Daoy (cell line): ENCODE measurements at regions not wholly inside any gene's neighbourhood (a gene's known extent, or its start where the extent isn't known, plus 50 kb on each side); places are given as distances from the start of the nearest gene placed in this dataset.
A peak's percentile ranks its signal among the peaks of the same experiment; 100 is the strongest.

Source experiments
- DNase-seq: peaks from one replicate; pipeline ENCODE4 v3.0.0-alpha.2; 2015; ENCODE audit warnings: low read depth

GRCh38 chr5:98663521-98663920 lies 109.9 kb upstream of the RGMB start:
- no peak for DNase-seq

DNA sequence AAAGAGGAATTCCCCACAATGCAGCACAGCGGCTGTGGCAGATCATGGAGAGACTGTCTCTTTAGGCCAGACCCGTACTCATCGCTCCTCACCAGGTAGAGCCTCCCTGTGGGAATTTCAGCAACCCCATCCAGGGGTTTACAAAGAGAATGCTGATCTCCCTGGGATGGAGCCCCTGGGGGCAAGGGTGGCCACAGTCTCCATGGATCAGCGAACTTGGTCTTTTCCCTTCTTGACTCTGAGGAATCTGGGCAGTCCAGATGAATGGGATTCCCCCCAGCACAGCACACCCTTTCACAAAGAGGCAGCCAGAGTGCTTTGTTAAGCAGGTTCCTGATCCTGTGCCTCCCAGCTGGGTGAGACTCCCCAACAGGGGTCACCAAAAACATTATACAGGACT lies 108.7 kb upstream of the RGMB start:
- no peak for DNase-seq

DNA sequence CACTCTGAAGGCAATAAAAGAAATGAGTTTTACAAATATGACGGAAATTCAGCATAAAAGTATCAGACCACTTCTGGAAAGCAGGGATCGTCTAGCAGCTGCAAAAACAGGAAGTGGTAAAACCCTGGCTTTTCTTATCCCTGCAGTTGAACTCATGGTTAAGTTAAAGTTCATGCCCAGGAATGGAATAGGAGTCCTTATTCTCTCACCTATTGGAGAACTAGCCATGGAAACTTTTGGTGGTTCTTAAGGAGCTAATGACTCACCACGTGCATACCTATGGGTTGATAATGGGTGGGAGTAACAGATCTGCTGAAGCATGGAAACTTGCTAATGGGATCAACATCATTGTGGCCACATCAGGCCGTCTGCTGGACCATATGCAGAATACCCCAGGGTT lies 93.5 kb upstream of the RGMB start:
- DNase-seq, result peak; percentile 6

- DNase-seq, result no peak
Measured at GRCh38 chr5:98690002-98690401, 83.5 kb upstream of the RGMB start.

DNA sequence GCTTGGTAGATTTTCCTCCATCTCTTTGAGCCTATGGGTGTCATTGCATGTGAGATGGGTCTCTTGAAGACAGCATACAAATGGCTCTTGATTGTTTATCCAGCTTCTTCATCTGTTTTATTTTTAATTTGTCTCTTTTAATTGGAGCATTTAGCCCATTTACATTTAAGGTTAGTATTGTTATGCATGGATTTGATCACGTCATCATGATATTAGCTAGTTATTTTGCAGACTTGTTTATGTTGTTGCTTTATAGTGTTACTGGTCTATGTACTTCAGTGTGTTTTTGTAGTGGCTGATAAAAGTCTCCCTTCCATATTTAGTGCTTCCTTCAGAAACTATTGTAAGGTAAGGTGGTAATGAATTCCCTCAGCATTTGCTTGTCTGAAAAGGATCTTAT lies 78.6 kb upstream of the RGMB start:
- DNase-seq, result no peak

DNA sequence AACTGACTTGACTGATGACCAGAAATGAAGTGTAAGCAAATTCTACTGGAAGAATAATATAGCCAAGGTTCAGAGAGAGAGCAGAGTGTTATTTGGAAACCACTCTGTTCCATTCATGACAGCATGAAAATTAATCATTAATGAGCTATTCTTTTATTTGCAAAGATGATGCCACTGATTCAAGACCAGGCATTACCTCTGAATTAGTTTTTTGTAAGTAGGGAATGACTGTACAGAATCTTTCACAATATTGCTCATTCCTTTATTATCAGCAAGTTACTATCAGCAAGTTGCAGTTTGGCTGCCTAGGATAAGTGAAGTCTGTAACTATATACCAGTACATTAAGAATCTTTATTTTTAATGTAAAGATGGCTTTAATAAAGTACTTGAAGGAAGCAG lies 75.1 kb upstream of the RGMB start:
- no peak for DNase-seq

GRCh38 chr5:98700730-98701129 lies 72.7 kb upstream of the RGMB start:
- no peak for DNase-seq

DNA sequence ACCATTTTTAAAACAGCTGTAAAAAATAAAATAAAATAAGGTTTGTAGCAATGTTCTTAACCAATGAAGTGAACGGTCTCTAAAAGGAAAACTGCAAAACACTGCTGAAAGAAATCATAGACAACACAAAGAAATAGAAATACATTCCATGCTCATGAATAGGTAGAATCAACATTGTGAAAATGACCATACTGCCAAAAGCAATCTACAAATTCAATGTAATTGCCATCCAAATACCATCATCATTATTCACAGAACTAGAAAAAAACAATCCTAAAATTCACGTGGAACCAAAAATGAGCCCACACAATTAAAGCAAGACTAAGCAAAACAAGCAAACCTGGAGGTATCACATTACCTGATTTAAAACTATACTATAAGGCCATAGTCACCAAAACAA lies 67.6 kb upstream of the RGMB start:
- no peak for DNase-seq

GRCh38 chr5:98709681-98710080 lies 63.8 kb upstream of the RGMB start:
- DNase-seq, result no peak

GRCh38 chr5:98713027-98713426 lies 60.4 kb upstream of the RGMB start:
- no peak for DNase-seq

GRCh38 chr5:98713856-98714255 lies 59.6 kb upstream of the RGMB start:
- DNase-seq, result no peak

- DNase-seq, result no peak
Measured at GRCh38 chr5:98714710-98715288, 58.7 kb upstream of the RGMB start.

GRCh38 chr5:98721231-98721928 lies 52.1 kb upstream of the RGMB start:
- DNase-seq, result no peak

DNA sequence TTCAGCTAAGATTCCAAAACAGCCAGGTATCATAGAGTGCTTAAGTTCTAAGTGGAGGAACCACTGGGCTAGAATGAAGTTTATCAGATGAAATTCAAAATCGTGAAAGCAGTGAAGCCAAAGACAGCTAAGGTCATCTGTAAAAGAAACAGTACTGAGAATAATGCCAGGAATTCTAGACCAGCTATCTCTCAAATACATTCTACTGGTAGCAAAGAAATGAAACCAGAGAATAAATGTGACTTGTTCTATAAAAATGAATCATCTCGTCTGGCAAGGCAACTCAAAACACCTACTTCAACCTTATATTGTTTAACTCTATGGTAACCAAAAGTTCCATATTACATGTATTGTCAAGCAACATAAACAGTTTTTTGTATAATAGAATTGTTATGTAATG lies 51.3 kb upstream of the RGMB start:
- DNase-seq, result no peak

DNA sequence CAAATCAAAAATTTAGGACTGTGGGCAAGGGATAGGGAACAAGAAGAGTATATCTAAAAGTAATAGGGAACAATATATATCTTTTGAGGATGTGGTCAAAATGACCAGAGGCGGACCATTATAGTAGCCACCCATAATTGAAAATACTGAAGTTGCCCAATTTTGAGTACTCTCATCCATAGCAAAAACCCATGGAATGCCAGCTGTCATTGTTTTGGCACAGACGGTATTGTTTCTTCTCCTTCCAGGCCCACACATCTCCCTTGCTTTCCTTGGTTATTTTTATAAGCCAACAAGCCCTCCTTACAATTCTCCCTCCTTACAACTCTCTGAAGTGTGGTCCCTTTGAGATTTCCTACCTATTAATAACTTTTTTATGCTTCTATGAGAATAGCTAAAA lies 50.4 kb upstream of the RGMB start:
- no peak for DNase-seq
